GM20431 (cell line): ENCODE measurements at regions not wholly inside any gene's neighbourhood (a gene's known extent, or its start where the extent isn't known, plus 50 kb on each side); places are given as distances from the start of the nearest gene placed in this dataset.

Experiments used
- in situ Hi-C: fragments of 300-500 bp; cut with MseI, MboI; formaldehyde crosslinking; loops from one replicate; pipeline ENCODE4 v1.15.0; 2020; ENCODE audit warnings: low sequenced_read_pairs; ENCODE audit not compliant: unreplicated experiment

GRCh38 chr5:52661903-52662595, 125.7 kb upstream of the ITGA1 start:
- in situ Hi-C loops: loop anchor here (25.0 kb wide), 1 partner anchor 1700 kb away; no protein-coding TSS in a partner anchor

- in situ Hi-C loops: loop anchor here (25.0 kb wide), 1 partner anchor 1703 kb away; no protein-coding TSS in a partner anchor
Observed at GRCh38 chr5:52665559-52665958, 122.2 kb upstream of the ITGA1 start.

DNA sequence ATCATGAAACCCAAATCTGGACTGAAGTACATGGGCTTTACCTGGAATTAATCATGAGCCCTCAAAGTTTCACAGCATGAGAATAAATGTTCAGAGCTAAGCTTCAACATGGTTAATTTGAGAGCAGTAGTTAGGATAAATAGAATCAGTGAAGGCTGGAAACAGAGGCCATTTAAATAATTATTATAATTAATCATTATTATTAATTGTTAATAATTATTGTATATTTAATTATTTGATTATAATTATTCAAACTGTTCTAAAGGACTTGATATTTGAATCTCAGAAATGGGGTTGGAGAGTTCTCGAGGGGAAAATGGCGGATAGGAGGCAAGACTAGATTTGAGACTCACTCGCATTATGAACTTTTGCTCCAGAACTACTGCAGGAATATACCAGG, 119.6 kb upstream of the ITGA1 start:
- in situ Hi-C loops: loop anchor here (25.0 kb wide), 1 partner anchor 1706 kb away; no protein-coding TSS in a partner anchor

- in situ Hi-C loops: loop anchor here (25.0 kb wide), 1 partner anchor 1706 kb away; no protein-coding TSS in a partner anchor
Observed at GRCh38 chr5:52668544-52669185, 119.1 kb upstream of the ITGA1 start.

GRCh38 chr5:52672459-52672858, 115.3 kb upstream of the ITGA1 start:
- in situ Hi-C loops: loop anchor here (25.0 kb wide), 1 partner anchor 1710 kb away; no protein-coding TSS in a partner anchor

DNA sequence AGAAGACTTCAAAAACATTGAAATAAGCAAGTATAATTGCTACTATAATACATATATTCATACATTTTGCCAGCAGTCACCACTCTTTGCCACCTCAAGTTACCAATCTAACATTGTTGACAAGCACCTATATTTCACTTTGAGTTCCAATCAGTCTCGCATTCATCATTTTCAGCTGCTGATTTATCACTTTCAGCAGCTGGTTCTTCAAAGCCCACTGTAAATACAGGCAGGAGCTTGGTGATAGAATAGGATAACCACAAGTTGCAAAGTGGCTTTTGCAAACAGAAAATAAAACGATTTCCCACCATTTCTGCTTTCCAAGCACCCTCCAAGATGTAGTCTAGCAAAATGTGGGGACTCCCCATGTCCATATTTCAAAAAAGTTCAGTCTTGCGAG, 114.2 kb upstream of the ITGA1 start:
- in situ Hi-C loops: loop anchor here (25.0 kb wide), 1 partner anchor 1711 kb away; no protein-coding TSS in a partner anchor

GRCh38 chr5:52674815-52675545, 112.7 kb upstream of the ITGA1 start:
- in situ Hi-C loops: loop anchor here (25.0 kb wide), 2 partner anchors 237 to 1713 kb away; no protein-coding TSS in a partner anchor

DNA sequence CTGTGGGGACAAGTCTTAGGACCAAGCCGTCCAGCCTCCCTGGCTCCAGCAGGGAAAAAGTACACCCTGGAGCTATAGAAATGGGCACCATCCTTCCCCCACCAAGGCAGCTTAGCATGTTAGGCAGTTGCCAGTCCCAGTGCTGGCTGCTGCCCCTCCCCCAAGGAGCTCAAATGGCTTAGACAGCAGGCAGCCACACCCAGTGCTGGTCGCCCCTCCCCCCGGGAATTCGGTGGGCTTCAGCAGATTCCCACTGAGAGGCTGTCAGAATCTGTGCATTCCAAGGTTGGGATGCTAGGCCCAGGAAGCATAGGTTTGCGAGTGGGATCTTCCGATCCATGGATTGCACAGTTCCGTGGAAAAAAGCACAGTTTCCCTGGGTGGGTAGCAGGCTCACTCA, 105.2 kb upstream of the ITGA1 start:
- in situ Hi-C loops: loop anchor here (25.0 kb wide), 1 partner anchor 230 kb away; no protein-coding TSS in a partner anchor

- in situ Hi-C loops: loop anchor here (25.0 kb wide), 1 partner anchor 228 kb away; no protein-coding TSS in a partner anchor
Observed at GRCh38 chr5:52684051-52684450, 103.7 kb upstream of the ITGA1 start.

DNA sequence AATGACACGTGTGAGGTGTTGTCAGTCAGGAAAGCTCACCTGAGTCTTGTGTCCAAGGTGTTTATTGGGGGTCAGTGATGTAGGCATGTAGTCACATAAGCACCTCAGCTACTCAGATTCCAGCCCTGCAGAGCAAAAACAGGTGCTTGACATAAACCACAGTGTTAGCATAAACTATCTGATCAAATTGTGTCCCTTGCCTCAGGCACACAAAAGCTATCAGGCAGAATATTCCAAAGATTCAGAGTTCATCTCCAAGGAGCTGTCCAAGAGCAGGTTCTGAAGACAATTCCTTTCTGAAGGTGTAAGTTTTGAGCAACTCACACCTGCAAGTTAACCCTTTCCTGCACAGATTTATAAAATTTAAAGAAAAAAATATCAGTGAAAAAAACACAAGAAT, 102.2 kb upstream of the ITGA1 start:
- in situ Hi-C loops: loop anchor here (25.0 kb wide), 1 partner anchor 227 kb away; no protein-coding TSS in a partner anchor

DNA sequence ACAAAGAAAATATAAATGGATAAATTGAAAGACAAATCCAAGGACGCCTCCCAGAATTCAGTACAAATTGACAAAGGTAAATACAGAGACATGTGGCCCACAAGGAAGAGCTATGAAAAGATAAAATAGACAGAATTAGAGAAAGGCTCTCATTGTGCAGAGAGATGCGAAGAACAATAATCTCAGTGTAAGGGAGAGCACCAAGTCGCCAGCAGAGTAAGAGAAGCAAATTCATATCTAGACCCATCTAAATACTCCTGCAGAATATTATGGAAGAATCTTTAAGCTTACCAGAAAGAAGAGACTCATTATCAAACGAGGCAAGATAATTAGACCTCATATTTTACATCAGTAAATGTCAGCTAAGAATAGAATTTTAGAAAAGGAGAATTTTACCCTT, 101.7 kb upstream of the ITGA1 start:
- in situ Hi-C loops: loop anchor here (25.0 kb wide), 1 partner anchor 226 kb away; no protein-coding TSS in a partner anchor

- in situ Hi-C loops: loop anchor here (25.0 kb wide), 1 partner anchor 222 kb away; no protein-coding TSS in a partner anchor
Observed at GRCh38 chr5:52690236-52690768, 97.4 kb upstream of the ITGA1 start.

GRCh38 chr5:52692039-52692438, 95.7 kb upstream of the ITGA1 start:
- in situ Hi-C loops: loop anchor here (25.0 kb wide), 1 partner anchor 220 kb away; no protein-coding TSS in a partner anchor

- in situ Hi-C loops: loop anchor here (25.0 kb wide), 1 partner anchor 220 kb away; no protein-coding TSS in a partner anchor
Observed at GRCh38 chr5:52692606-52693005, 95.1 kb upstream of the ITGA1 start.

DNA sequence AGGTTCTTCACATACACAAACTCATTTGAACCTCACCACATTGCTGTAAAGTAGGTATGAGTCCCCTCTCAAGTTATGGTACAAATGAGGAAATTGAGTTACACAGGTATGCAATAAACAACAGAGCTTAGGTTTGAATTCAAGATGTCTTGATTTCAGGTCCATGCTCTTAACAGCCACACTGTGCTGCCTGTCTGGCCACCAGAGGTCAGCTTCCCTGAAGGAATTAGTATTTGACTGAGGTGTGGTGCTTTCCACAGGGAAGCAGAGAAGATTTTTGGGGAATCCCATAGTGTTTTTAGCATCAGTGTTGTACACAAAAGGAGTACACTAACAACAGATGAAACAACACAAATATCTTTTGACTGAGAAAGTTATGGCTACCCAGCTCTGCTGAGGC, 94.4 kb upstream of the ITGA1 start:
- in situ Hi-C loops: loop anchor here (25.0 kb wide), 1 partner anchor 219 kb away; no protein-coding TSS in a partner anchor

DNA sequence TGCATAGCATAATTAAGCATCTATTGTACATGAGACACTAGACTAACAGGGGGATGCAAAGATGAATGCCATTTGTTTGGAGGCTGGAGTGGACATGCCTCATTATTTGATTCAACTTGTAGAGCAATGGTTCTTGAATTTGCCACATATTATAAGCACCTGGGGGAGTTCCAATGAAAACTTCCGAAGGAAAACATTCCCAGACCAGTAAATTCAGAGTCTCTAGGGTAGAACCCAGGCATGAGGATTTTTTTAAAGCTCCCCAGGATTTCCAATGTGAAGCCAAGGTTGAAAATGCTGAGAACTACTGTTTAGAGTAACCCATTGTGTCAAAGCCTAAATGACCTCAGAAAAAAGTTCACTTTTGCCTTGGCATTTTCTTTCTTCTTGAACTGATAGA, 93.9 kb upstream of the ITGA1 start:
- in situ Hi-C loops: loop anchor here (25.0 kb wide), 1 partner anchor 218 kb away; no protein-coding TSS in a partner anchor

GRCh38 chr5:52694648-52695047, 93.1 kb upstream of the ITGA1 start:
- in situ Hi-C loops: loop anchor here (25.0 kb wide), 1 partner anchor 218 kb away; no protein-coding TSS in a partner anchor

DNA sequence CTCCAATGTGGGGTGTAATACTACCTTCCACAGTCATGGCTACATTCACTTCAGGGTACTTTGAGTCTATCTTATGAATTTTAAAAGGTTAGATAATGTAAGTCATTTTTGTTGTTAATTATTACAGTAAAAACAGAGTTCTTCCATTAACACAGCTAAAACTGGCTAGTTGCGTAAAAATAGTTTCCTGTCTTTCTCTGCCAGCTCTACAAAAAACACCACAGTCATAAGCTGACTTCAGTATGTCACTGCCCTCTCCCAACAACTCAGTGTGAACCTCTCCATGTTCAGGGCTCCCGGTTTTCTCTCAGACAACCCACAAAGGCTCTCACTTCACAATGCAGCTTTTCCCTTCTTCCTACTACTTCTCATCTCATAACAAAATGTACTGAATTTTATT, 84.8 kb upstream of the ITGA1 start:
- in situ Hi-C loops: no loop called here

- in situ Hi-C loops: no loop called here
Observed at GRCh38 chr5:52703321-52703720, 84.4 kb upstream of the ITGA1 start.

DNA sequence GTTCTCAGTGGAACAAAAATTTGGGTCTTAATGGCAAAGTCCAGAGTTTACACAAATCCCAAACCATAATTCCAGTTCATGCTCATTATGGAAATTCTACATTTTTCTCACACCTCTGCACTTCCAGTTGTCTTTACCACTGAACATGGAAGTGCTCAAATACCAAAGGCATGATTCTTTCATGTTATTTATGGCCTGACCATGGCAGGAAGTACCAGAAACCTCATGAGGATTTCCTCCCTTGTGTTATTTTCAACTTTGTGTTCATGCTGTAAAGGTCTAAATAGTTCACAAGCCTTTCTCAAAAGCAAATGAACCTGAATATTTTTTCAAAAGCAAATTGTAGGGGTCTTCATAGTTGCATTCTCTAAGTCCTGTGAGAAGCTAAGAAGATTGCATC, 82.0 kb upstream of the ITGA1 start:
- in situ Hi-C loops: no loop called here
